ENCODE measurements at regions not wholly inside any gene's neighbourhood (a gene's known extent, or its start where the extent isn't known, plus 50 kb on each side); places are given as distances from the start of the nearest gene placed in this dataset.

GRCh38 chr4:19703391-19703790, 548.3 kb upstream of the SLIT2 start:
- Mint-ChIP-seq H3K36me3 (no peaks in the 10 kb centered on the region), H3K9me3 (peaks cover 2 to 5% (median 3%) of the 10 kb centered on the region in 3 donors), H3K27ac (no peak overlapping the region), H3K4me1 (no peaks in the 10 kb centered on the region), H3K27me3 (no peaks in the 10 kb centered on the region), H3K4me3 (no peak overlapping the region)

- peaks cover 2 to 10% (median 3%) of the 10 kb centered on the region in 3 donors for H3K9me3 Mint-ChIP-seq
- H3K36me3 Mint-ChIP-seq = no peaks in the 10 kb centered on the region
- H3K27ac Mint-ChIP-seq = no peak overlapping the region
- peaks cover 0 to under 1% (median 0%) of the 10 kb centered on the region in 3 donors for H3K4me1 Mint-ChIP-seq
- H3K27me3 Mint-ChIP-seq = no peaks in the 10 kb centered on the region
- H3K4me3 Mint-ChIP-seq = no peak overlapping the region
Observed at GRCh38 chr4:19700992-19701391, 550.7 kb upstream of the SLIT2 start.

GRCh38 chr4:19698961-19699360, 552.7 kb upstream of the SLIT2 start:
- Mint-ChIP-seq H3K4me1 (peaks cover 2 to 7% (median 6%) of the 10 kb centered on the region in 3 donors), H3K9me3 (peaks cover 2 to 11% (median 3%) of the 10 kb centered on the region in 3 donors), H3K36me3 (no peaks in the 10 kb centered on the region), H3K4me3 (no peak overlapping the region), H3K27me3 (no peaks in the 10 kb centered on the region), H3K27ac (no peak overlapping the region)

- Mint-ChIP-seq H3K9me3 (peaks cover 2 to 11% (median 3%) of the 10 kb centered on the region in 3 donors), H3K4me3 (no peak overlapping the region), H3K36me3 (no peaks in the 10 kb centered on the region), H3K27me3 (no peaks in the 10 kb centered on the region), H3K4me1 (peaks cover 2 to 7% (median 6%) of the 10 kb centered on the region in 3 donors), H3K27ac (no peak overlapping the region)
Observed at GRCh38 chr4:19694812-19695211, 556.9 kb upstream of the SLIT2 start.

GRCh38 chr4:19693936-19694570, 557.7 kb upstream of the SLIT2 start:
- no peak overlapping the region for H3K4me3 Mint-ChIP-seq
- peaks cover under 1 to 10% (median 2%) of the 10 kb centered on the region in 3 donors for H3K9me3 Mint-ChIP-seq
- H3K4me1 Mint-ChIP-seq = peaks cover 2 to 7% (median 6%) of the 10 kb centered on the region in 3 donors
- H3K27ac Mint-ChIP-seq = no peak overlapping the region
- H3K27me3 Mint-ChIP-seq = no peaks in the 10 kb centered on the region
- no peaks in the 10 kb centered on the region for H3K36me3 Mint-ChIP-seq

GRCh38 chr4:19689511-19689910, 562.2 kb upstream of the SLIT2 start:
- H3K36me3 Mint-ChIP-seq = no peaks in the 10 kb centered on the region
- no peaks in the 10 kb centered on the region for H3K27me3 Mint-ChIP-seq
- H3K27ac Mint-ChIP-seq = no peak overlapping the region
- H3K9me3 Mint-ChIP-seq = peaks cover 0 to 6% (median 4%) of the 10 kb centered on the region in 3 donors
- no peak overlapping the region for H3K4me3 Mint-ChIP-seq
- H3K4me1 Mint-ChIP-seq = peaks cover 0 to 2% (median 2%) of the 10 kb centered on the region in 3 donors

- Mint-ChIP-seq H3K4me1 (no peaks in the 10 kb centered on the region), H3K36me3 (no peaks in the 10 kb centered on the region), H3K27ac (no peak overlapping the region), H3K27me3 (no peaks in the 10 kb centered on the region), H3K4me3 (no peak overlapping the region), H3K9me3 (peaks cover 0 to 10% (median 4%) of the 10 kb centered on the region in 3 donors)
Observed at GRCh38 chr4:19686456-19686855, 565.2 kb upstream of the SLIT2 start.

GRCh38 chr4:19684084-19684483, 567.6 kb upstream of the SLIT2 start:
- Mint-ChIP-seq H3K4me3 (no peak overlapping the region), H3K4me1 (no peaks in the 10 kb centered on the region), H3K36me3 (no peaks in the 10 kb centered on the region), H3K27me3 (no peaks in the 10 kb centered on the region), H3K27ac (no peak overlapping the region), H3K9me3 (peaks cover 0 to 10% (median 4%) of the 10 kb centered on the region in 3 donors)

- Mint-ChIP-seq H3K4me3 (no peak overlapping the region), H3K36me3 (no peaks in the 10 kb centered on the region), H3K4me1 (no peaks in the 10 kb centered on the region), H3K27ac (no peak overlapping the region), H3K9me3 (peaks cover 0 to 10% (median 4%) of the 10 kb centered on the region in 3 donors), H3K27me3 (no peaks in the 10 kb centered on the region)
Observed at GRCh38 chr4:19683426-19683825, 568.3 kb upstream of the SLIT2 start.

- Mint-ChIP-seq H3K27me3 (no peaks in the 10 kb centered on the region), H3K27ac (no peak overlapping the region), H3K4me1 (peaks cover 0 to 4% (median 0%) of the 10 kb centered on the region in 3 donors), H3K36me3 (peaks cover 2% of the 10 kb centered on the region), H3K4me3 (no peak overlapping the region), H3K9me3 (peaks cover 0 to 6% (median 4%) of the 10 kb centered on the region in 3 donors)
Observed at GRCh38 chr4:19677211-19677610, 574.5 kb upstream of the SLIT2 start.

GRCh38 chr4:19675172-19675811, 576.4 kb upstream of the SLIT2 start:
- peaks cover 2 to 16% (median 12%) of the 10 kb centered on the region in 3 donors for H3K9me3 Mint-ChIP-seq
- peaks cover 0 to 4% (median 0%) of the 10 kb centered on the region in 3 donors for H3K4me1 Mint-ChIP-seq
- no peaks in the 10 kb centered on the region for H3K27me3 Mint-ChIP-seq
- H3K4me3 Mint-ChIP-seq = no peak overlapping the region
- H3K27ac Mint-ChIP-seq = peak overlapping the region in 1 of 3 donors; percentile 61
- peaks cover 2% of the 10 kb centered on the region for H3K36me3 Mint-ChIP-seq

- no peaks in the 10 kb centered on the region for H3K4me1 Mint-ChIP-seq
- H3K4me3 Mint-ChIP-seq = no peak overlapping the region
- H3K9me3 Mint-ChIP-seq = peaks cover 2 to 7% (median 3%) of the 10 kb centered on the region in 3 donors
- no peak overlapping the region for H3K27ac Mint-ChIP-seq
- H3K27me3 Mint-ChIP-seq = no peaks in the 10 kb centered on the region
- H3K36me3 Mint-ChIP-seq = peaks cover 2% of the 10 kb centered on the region
Observed at GRCh38 chr4:19659101-19659500, 592.6 kb upstream of the SLIT2 start.

- Mint-ChIP-seq H3K27me3 (no peaks in the 10 kb centered on the region), H3K9me3 (peaks cover 2 to 7% (median 3%) of the 10 kb centered on the region in 3 donors), H3K4me3 (no peak overlapping the region), H3K27ac (no peak overlapping the region), H3K36me3 (peaks cover 2% of the 10 kb centered on the region), H3K4me1 (no peaks in the 10 kb centered on the region)
Observed at GRCh38 chr4:19657856-19658255, 593.8 kb upstream of the SLIT2 start.

- no peaks in the 10 kb centered on the region for H3K27me3 Mint-ChIP-seq
- peaks cover 1 to 7% (median 2%) of the 10 kb centered on the region in 3 donors for H3K9me3 Mint-ChIP-seq
- no peaks in the 10 kb centered on the region for H3K4me1 Mint-ChIP-seq
- no peak overlapping the region for H3K4me3 Mint-ChIP-seq
- H3K36me3 Mint-ChIP-seq = peaks cover 2% of the 10 kb centered on the region
- H3K27ac Mint-ChIP-seq = no peak overlapping the region
Observed at GRCh38 chr4:19655666-19656065, 596.0 kb upstream of the SLIT2 start.

- H3K4me3 Mint-ChIP-seq = no peak overlapping the region
- H3K36me3 Mint-ChIP-seq = no peaks in the 10 kb centered on the region
- no peaks in the 10 kb centered on the region for H3K4me1 Mint-ChIP-seq
- H3K27ac Mint-ChIP-seq = no peak overlapping the region
- H3K9me3 Mint-ChIP-seq = peaks cover 7 to 11% (median 8%) of the 10 kb centered on the region in 3 donors
- H3K27me3 Mint-ChIP-seq = no peaks in the 10 kb centered on the region
Observed at GRCh38 chr4:19650903-19651864, 600.5 kb upstream of the SLIT2 start.

Data from IgD-negative memory B cell (primary cell).